Thoracic aorta (tissue), 2 donors: ENCODE measurements at regions not wholly inside any gene's neighbourhood (a gene's known extent, or its start where the extent isn't known, plus 50 kb on each side); places are given as distances from the start of the nearest gene placed in this dataset.

Source experiments
- ATAC-seq: fragments of 150-250 bp; one replicate; pipeline ENCODE4 v1.8.0; 2017; ENCODE audit warnings: low read depth; ENCODE audit not compliant: insufficient number of reproducible peaks, low FRiP score
- DNase-seq: peaks from one replicate; pipeline ENCODE4 v3.0.0-alpha.2; 2020; ENCODE audit warnings: low spot score
- H3K27ac ChIP-seq, 2 donors: fragments of 200-600 bp; sonication (generic); 1 replicate in 1 of 2; 2 replicates in 1 of 2; pipeline ENCODE4 v1.5.1; 2016; ENCODE audit warnings: mild to moderate bottlenecking in 2 of 2, moderate library complexity in 2 of 2
- H3K27me3 ChIP-seq: fragments of 200-600 bp; sonication (generic); replicated peaks from 2 replicates; pipeline ENCODE4 v1.6.0; 2016; ENCODE audit warnings: mild to moderate bottlenecking; ENCODE audit not compliant: insufficient read depth
- H3K36me3 ChIP-seq: fragments of 200-600 bp; sonication (generic); one replicate; pipeline ENCODE4 v1.5.1; 2016
- H3K4me1 ChIP-seq, 2 donors: fragments of 200-600 bp; sonication (generic); 1 replicate in 1 of 2; 2 replicates in 1 of 2; pipeline versions ENCODE4 v1.5.1 to v1.6.0; 2016; ENCODE audit warnings: low read depth in 2 of 2, mild to moderate bottlenecking in 1 of 2; ENCODE audit not compliant: control insufficient read depth in 1 of 2
- H3K4me3 ChIP-seq: fragments of 200-600 bp; sonication (generic); 2 replicates; pipeline ENCODE4 v1.5.1; 2016; ENCODE audit warnings: mild to moderate bottlenecking
- H3K9me3 ChIP-seq: fragments of 200-600 bp; sonication (generic); 2 replicates; pipeline ENCODE4 v1.5.1; 2016
- CTCF ChIP-seq: fragments of 200-600 bp; sonication (generic); IDR thresholded peaks from one replicate; pipeline ENCODE4 v1.5.1; 2019; ENCODE audit warnings: antibody characterized with exemption

GRCh38 chr20:40218971-40219370, 470.1 kb downstream of the MAFB start:
- Histone ChIP-seq H3K4me1 (no peaks in the 10 kb centered on the region), H3K27me3 (no peaks in the 10 kb centered on the region), H3K9me3 (no peaks in the 10 kb centered on the region), H3K36me3 (no peaks in the 10 kb centered on the region), H3K27ac (no peak overlapping the region), H3K4me3 (no peak overlapping the region)
- DNase-seq (no peak), ATAC-seq (no peak)
- no peak for TF ChIP-seq CTCF

GRCh38 chr20:40218316-40218969, 470.6 kb downstream of the MAFB start:
- DNase-seq (no peak), ATAC-seq (no peak)
- Histone ChIP-seq H3K9me3 (no peaks in the 10 kb centered on the region), H3K27ac (no peak overlapping the region), H3K4me1 (no peaks in the 10 kb centered on the region), H3K36me3 (no peaks in the 10 kb centered on the region), H3K27me3 (no peaks in the 10 kb centered on the region), H3K4me3 (no peak overlapping the region)
- no peak for TF ChIP-seq CTCF

GRCh38 chr20:40207655-40208054, 481.4 kb downstream of the MAFB start:
- ATAC-seq (no peak), DNase-seq (no peak)
- Histone ChIP-seq H3K36me3 (no peaks in the 10 kb centered on the region), H3K27me3 (no peaks in the 10 kb centered on the region), H3K4me1 (peaks cover 4 to 37% of the 10 kb centered on the region in 2 donors), H3K4me3 (no peak overlapping the region), H3K9me3 (no peaks in the 10 kb centered on the region), H3K27ac (no peak overlapping the region)
- TF ChIP-seq CTCF, result no peak

- peak overlapping the region in 1 of 2 donors; percentile 23 for H3K27ac ChIP-seq
- H3K27me3 ChIP-seq, result no peaks in the 10 kb centered on the region
- no peak overlapping the region for H3K4me3 ChIP-seq
- peaks cover 4 to 37% of the 10 kb centered on the region in 2 donors for H3K4me1 ChIP-seq
- H3K9me3 ChIP-seq, result no peaks in the 10 kb centered on the region
- no peaks in the 10 kb centered on the region for H3K36me3 ChIP-seq
- no peak for DNase-seq
- no peak for TF ChIP-seq CTCF
- no peak for ATAC-seq
Measured at GRCh38 chr20:40205971-40206370, 483.1 kb downstream of the MAFB start.

GRCh38 chr20:40203032-40203431, 486.0 kb downstream of the MAFB start:
- Histone ChIP-seq H3K9me3 (no peaks in the 10 kb centered on the region), H3K27ac (no peak overlapping the region), H3K36me3 (no peaks in the 10 kb centered on the region), H3K27me3 (no peaks in the 10 kb centered on the region), H3K4me1 (peaks cover 10 to 49% of the 10 kb centered on the region in 2 donors), H3K4me3 (no peak overlapping the region)
- TF ChIP-seq CTCF, result no peak
- DNase-seq, result no peak
- ATAC-seq, result no peak
